SK-N-SH (cell line): ENCODE measurements at regions not wholly inside any gene's neighbourhood (a gene's known extent, or its start where the extent isn't known, plus 50 kb on each side); places are given as distances from the start of the nearest gene placed in this dataset.

Source experiments
- CTCF ChIA-PET: fragments of 300-600, 350-600 bp; formaldehyde crosslinking; extraction: SDS; loops from one replicate; lab custom pipeline; 2021; lab: Yijun Ruan, JAX
- POLR2A ChIA-PET: fragments of 350-600 bp; sonication (Branson Sonifier 250); formaldehyde crosslinking; extraction: SDS; loops from one replicate; lab custom pipeline; 2020; ENCODE audit warnings: antibody characterized with exemption, inconsistent platforms; lab: Yijun Ruan, JAX
- DNase-seq: peaks from one replicate; pipeline ENCODE4 v3.0.0; 2012
- H2AFZ ChIP-seq: fragments of 200-600 bp; sonication (generic); 2 replicates; pipeline ENCODE4 v1.8.1; 2016; ENCODE audit warnings: antibody characterized with exemption, mild to moderate bottlenecking, low read depth
- H3F3A ChIP-seq: fragments of 200-600 bp; sonication (generic); replicated peaks from 2 replicates; pipeline ENCODE3; 2016; ENCODE audit warnings: antibody characterized with exemption, mild to moderate bottlenecking; ENCODE audit not compliant: insufficient read depth
- H3K27ac ChIP-seq, 2 experiments: fragments of 200-500 bp in 1 of 2; fragments of 200-600 bp in 1 of 2; sonication (Bioruptor generic) in 1 of 2; sonication (generic), shearing (Covaris generic) in 1 of 2; 2 replicates each; pipeline versions ENCODE4 v1.5.1 to v1.6.1; 2014 to 2016; ENCODE audit warnings: low read depth in 2 of 2, inconsistent platforms in 1 of 2, low read length in 1 of 2, mild to moderate bottlenecking in 1 of 2, mixed read lengths in 1 of 2
- H3K27me3 ChIP-seq: fragments of 200-600 bp; sonication (generic), shearing (Covaris generic); 2 replicates; pipeline ENCODE4 v1.6.1; 2016; ENCODE audit warnings: mixed run types; ENCODE audit not compliant: insufficient read depth
- H3K36me3 ChIP-seq, 2 experiments: fragments of 200-500 bp in 1 of 2; fragments of 200-600 bp in 1 of 2; sonication (Bioruptor generic) in 1 of 2; sonication (generic) in 1 of 2; replicated peaks in 1 of 2; 2 replicates each; pipeline versions ENCODE3 to v1.5.1; 2014 to 2016; ENCODE audit warnings: low read length in 1 of 2, mild to moderate bottlenecking in 1 of 2; ENCODE audit not compliant: insufficient read depth in 2 of 2, control insufficient read depth in 1 of 2
- H3K4me1 ChIP-seq, 2 experiments: fragments of 200-500 bp in 1 of 2; fragments of 200-600 bp in 1 of 2; sonication (Bioruptor generic) in 1 of 2; sonication (generic), shearing (Covaris generic) in 1 of 2; 2 replicates each; pipeline versions ENCODE4 v1.5.1 to v1.6.1; 2014 to 2016; ENCODE audit warnings: low read depth in 1 of 2, low read length in 1 of 2, mixed run types in 1 of 2; ENCODE audit not compliant: insufficient read depth in 2 of 2, control insufficient read depth in 1 of 2
- H3K4me2 ChIP-seq: fragments of 200-600 bp; sonication (generic), shearing (Covaris generic); 2 replicates; pipeline ENCODE4 v1.6.1; 2017; ENCODE audit warnings: mixed run types
- H3K4me3 ChIP-seq, 2 experiments: fragments of 200-500 bp in 1 of 2; fragments of 200-600 bp in 1 of 2; sonication (Bioruptor generic) in 1 of 2; sonication (generic), shearing (Covaris generic) in 1 of 2; 2 replicates each; pipeline versions ENCODE4 v1.5.1 to v1.8.1; 2014 to 2016; ENCODE audit warnings: low read depth in 2 of 2, inconsistent platforms in 1 of 2, low read length in 1 of 2, mild to moderate bottlenecking in 1 of 2, mixed read lengths in 1 of 2, moderate library complexity in 1 of 2
- H3K79me2 ChIP-seq: fragments of 200-600 bp; sonication (generic); 2 replicates; pipeline ENCODE4 v1.8.1; 2017; ENCODE audit warnings: mild to moderate bottlenecking; ENCODE audit not compliant: insufficient read depth
- H3K9ac ChIP-seq: fragments of 200-600 bp; sonication (generic); 2 replicates; pipeline ENCODE4 v1.6.1; 2017; ENCODE audit warnings: mixed run types
- H3K9me2 ChIP-seq: fragments of 200-600 bp; sonication (generic); 2 replicates; pipeline ENCODE4 v1.6.1; 2017; ENCODE audit warnings: mixed run types
- H3K9me3 ChIP-seq: fragments of 200-600 bp; sonication (generic); 2 replicates; pipeline ENCODE4 v1.6.1; 2017; ENCODE audit warnings: mixed run types, mild to moderate bottlenecking, moderate library complexity
- H4K20me1 ChIP-seq: fragments of 200-600 bp; sonication (generic); 2 replicates; pipeline ENCODE4 v1.6.1; 2017; ENCODE audit warnings: mild to moderate bottlenecking, mixed run types; ENCODE audit not compliant: insufficient read depth
- ELF1 ChIP-seq: IDR thresholded peaks from 2 replicates; pipeline ENCODE4 v1.4.0; 2012
- EP300 ChIP-seq, 2 experiments: IDR thresholded peaks; 2 replicates each; pipeline versions ENCODE4 v1.4.0 to v1.6.1; 2012; ENCODE audit warnings: borderline replicate concordance in 1 of 2, low read depth in 1 of 2, low read length in 1 of 2
- EZH2phosphoT487 ChIP-seq: fragments of 200-600 bp; sonication (generic); IDR thresholded peaks from 2 replicates; pipeline ENCODE4 v1.6.1; 2017; ENCODE audit warnings: low read depth, mixed run types, mild to moderate bottlenecking, antibody characterized with exemption, moderate library complexity, borderline replicate concordance
- FOXJ3 ChIP-seq: sonication (generic); formaldehyde crosslinking; IDR thresholded peaks from 2 replicates; pipeline ENCODE4 v1.5.1; 2020; ENCODE audit warnings: mild to moderate bottlenecking, missing genetic modification reagents
- JUND ChIP-seq: IDR thresholded peaks from 2 replicates; pipeline ENCODE4 v1.4.0; 2012
- MEF2A ChIP-seq: IDR thresholded peaks from 2 replicates; pipeline ENCODE4 v1.4.0; 2012; ENCODE audit warnings: low read depth, borderline replicate concordance
- MXI1 ChIP-seq: IDR thresholded peaks from 2 replicates; pipeline ENCODE4 v1.6.1; 2012; ENCODE audit warnings: mild to moderate bottlenecking, low read depth, low read length, improper control_type of control experiment
- NFIC ChIP-seq: IDR thresholded peaks from 2 replicates; pipeline ENCODE4 v1.4.0; 2012; ENCODE audit warnings: borderline replicate concordance
- POLR2AphosphoS5 ChIP-seq: IDR thresholded peaks from 2 replicates; pipeline ENCODE4 v1.6.1; 2012; ENCODE audit warnings: low read depth, low read length
- RAD21 ChIP-seq: IDR thresholded peaks from 2 replicates; pipeline ENCODE4 v1.6.1; 2012; ENCODE audit warnings: mild to moderate bottlenecking, low read length
- RXRA ChIP-seq: IDR thresholded peaks from 2 replicates; pipeline ENCODE4 v1.4.0; 2012; ENCODE audit warnings: low read depth, mild to moderate bottlenecking, borderline replicate concordance
- SIN3A ChIP-seq: IDR thresholded peaks from 2 replicates; pipeline ENCODE4 v1.6.1; 2012; ENCODE audit warnings: low read depth, mild to moderate bottlenecking, low read length, moderate library complexity, borderline replicate concordance
- TCF12 ChIP-seq: IDR thresholded peaks from 2 replicates; pipeline ENCODE4 v1.4.0; 2012
- TEAD4 ChIP-seq: IDR thresholded peaks from 2 replicates; pipeline ENCODE4 v1.4.0; 2012; ENCODE audit warnings: mild to moderate bottlenecking, borderline replicate concordance; ENCODE audit not compliant: insufficient read depth
- WGBS: methylation state at CpG from one replicate; pipeline ENCODE4 v1.1.6; 2017; ENCODE audit warnings: low lambda C conversion rate; 5-methylcytosine and 5-hydroxymethylcytosine counted together
- TF ChIP-seq, protein P1 (sequence below): IDR thresholded peaks from 2 replicates; pipeline ENCODE4; 2012
- TF ChIP-seq, protein P2 (sequence below): IDR thresholded peaks from 2 replicates; pipeline ENCODE4 v1.6.1; 2012; ENCODE audit warnings: mild to moderate bottlenecking, low read depth, low read length, moderate library complexity
- TF ChIP-seq, protein P3 (sequence below): IDR thresholded peaks from 2 replicates; pipeline ENCODE4 v1.4.0; 2012; ENCODE audit warnings: low read depth, borderline replicate concordance
- TF ChIP-seq, protein P4 (sequence below): IDR thresholded peaks from 2 replicates; pipeline ENCODE4 v1.4.0; 2012; ENCODE audit warnings: low read depth, borderline replicate concordance

GRCh38 chr1:193549081-193549480 lies 362.7 kb upstream of the B3GALT2 start:
- Histone ChIP-seq H3F3A (no peaks in the 10 kb centered on the region), H3K36me3 (no peaks in the 10 kb centered on the region), H3K79me2 (no peaks in the 10 kb centered on the region), H3K27ac (no peak overlapping the region), H4K20me1 (no peaks in the 10 kb centered on the region), H2AFZ (no peak overlapping the region), H3K9me2 (no peaks in the 10 kb centered on the region), H3K9ac (no peak overlapping the region), H3K9me3 (no peaks in the 10 kb centered on the region), H3K4me1 (no peaks in the 10 kb centered on the region; a peak in 1 of 4 replicates), H3K27me3 (no peaks in the 10 kb centered on the region), H3K4me2 (no peak overlapping the region), H3K4me3 (no peak overlapping the region)
- DNase-seq: no peak
- CTCF ChIA-PET: no interaction called here
- TF ChIP-seq RXRA (no peak), EZH2phosphoT487 (no peak), NFIC (no peak), MXI1 (no peak), TCF12 (no peak), POLR2AphosphoS5 (no peak), FOXJ3 (CRISPR knock-in tag) (no peak), ELF1 (no peak), EP300 (IDR thresholded peaks at IDR 0.05; ENCODE audit: borderline replicate concordance in 1 of 2, low read depth in 1 of 2, low read length in 1 of 2) (no peak), MEF2A (no peak), JUND (no peak), RAD21 (no peak), TEAD4 (no peak), SIN3A (no peak)
- TF ChIP-seq, protein P1, sequence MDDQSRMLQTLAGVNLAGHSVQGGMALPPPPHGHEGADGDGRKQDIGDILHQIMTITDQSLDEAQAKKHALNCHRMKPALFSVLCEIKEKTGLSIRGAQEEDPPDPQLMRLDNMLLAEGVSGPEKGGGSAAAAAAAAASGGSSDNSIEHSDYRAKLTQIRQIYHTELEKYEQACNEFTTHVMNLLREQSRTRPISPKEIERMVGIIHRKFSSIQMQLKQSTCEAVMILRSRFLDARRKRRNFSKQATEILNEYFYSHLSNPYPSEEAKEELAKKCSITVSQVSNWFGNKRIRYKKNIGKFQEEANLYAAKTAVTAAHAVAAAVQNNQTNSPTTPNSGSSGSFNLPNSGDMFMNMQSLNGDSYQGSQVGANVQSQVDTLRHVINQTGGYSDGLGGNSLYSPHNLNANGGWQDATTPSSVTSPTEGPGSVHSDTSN: no peak
- TF ChIP-seq, protein P2, sequence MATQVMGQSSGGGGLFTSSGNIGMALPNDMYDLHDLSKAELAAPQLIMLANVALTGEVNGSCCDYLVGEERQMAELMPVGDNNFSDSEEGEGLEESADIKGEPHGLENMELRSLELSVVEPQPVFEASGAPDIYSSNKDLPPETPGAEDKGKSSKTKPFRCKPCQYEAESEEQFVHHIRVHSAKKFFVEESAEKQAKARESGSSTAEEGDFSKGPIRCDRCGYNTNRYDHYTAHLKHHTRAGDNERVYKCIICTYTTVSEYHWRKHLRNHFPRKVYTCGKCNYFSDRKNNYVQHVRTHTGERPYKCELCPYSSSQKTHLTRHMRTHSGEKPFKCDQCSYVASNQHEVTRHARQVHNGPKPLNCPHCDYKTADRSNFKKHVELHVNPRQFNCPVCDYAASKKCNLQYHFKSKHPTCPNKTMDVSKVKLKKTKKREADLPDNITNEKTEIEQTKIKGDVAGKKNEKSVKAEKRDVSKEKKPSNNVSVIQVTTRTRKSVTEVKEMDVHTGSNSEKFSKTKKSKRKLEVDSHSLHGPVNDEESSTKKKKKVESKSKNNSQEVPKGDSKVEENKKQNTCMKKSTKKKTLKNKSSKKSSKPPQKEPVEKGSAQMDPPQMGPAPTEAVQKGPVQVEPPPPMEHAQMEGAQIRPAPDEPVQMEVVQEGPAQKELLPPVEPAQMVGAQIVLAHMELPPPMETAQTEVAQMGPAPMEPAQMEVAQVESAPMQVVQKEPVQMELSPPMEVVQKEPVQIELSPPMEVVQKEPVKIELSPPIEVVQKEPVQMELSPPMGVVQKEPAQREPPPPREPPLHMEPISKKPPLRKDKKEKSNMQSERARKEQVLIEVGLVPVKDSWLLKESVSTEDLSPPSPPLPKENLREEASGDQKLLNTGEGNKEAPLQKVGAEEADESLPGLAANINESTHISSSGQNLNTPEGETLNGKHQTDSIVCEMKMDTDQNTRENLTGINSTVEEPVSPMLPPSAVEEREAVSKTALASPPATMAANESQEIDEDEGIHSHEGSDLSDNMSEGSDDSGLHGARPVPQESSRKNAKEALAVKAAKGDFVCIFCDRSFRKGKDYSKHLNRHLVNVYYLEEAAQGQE: no peak
- TF ChIP-seq, protein P3, sequence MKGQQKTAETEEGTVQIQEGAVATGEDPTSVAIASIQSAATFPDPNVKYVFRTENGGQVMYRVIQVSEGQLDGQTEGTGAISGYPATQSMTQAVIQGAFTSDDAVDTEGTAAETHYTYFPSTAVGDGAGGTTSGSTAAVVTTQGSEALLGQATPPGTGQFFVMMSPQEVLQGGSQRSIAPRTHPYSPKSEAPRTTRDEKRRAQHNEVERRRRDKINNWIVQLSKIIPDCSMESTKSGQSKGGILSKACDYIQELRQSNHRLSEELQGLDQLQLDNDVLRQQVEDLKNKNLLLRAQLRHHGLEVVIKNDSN: no peak
- TF ChIP-seq, protein P4, sequence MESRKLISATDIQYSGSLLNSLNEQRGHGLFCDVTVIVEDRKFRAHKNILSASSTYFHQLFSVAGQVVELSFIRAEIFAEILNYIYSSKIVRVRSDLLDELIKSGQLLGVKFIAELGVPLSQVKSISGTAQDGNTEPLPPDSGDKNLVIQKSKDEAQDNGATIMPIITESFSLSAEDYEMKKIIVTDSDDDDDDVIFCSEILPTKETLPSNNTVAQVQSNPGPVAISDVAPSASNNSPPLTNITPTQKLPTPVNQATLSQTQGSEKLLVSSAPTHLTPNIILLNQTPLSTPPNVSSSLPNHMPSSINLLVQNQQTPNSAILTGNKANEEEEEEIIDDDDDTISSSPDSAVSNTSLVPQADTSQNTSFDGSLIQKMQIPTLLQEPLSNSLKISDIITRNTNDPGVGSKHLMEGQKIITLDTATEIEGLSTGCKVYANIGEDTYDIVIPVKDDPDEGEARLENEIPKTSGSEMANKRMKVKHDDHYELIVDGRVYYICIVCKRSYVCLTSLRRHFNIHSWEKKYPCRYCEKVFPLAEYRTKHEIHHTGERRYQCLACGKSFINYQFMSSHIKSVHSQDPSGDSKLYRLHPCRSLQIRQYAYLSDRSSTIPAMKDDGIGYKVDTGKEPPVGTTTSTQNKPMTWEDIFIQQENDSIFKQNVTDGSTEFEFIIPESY: no peak
- POLR2A ChIA-PET: no interaction called here
- WGBS: 72% methylated on average over 1 of the region's 1 CpG
